Esophagus muscularis mucosa (tissue), 3 donors: ENCODE measurements at regions not wholly inside any gene's neighbourhood (a gene's known extent, or its start where the extent isn't known, plus 50 kb on each side); places are given as distances from the start of the nearest gene placed in this dataset.

Experiments used
- POLR2A ChIP-seq: fragments of 450-650 bp; IDR thresholded peaks from one replicate; pipeline ENCODE4 v1.6.1; 2017; ENCODE audit warnings: antibody characterized with exemption, moderate library complexity, mild to moderate bottlenecking, low read depth
- POLR2AphosphoS5 ChIP-seq, 2 donors: sonication (generic); formaldehyde crosslinking; IDR thresholded peaks; one replicate each; pipeline ENCODE4 v1.6.1; 2017; ENCODE audit warnings: antibody characterized with exemption in 2 of 2
- TF ChIP-seq, protein P1 (sequence below), 3 experiments: fragments of 200-600 bp in 2 of 3; fragments of 450-650 bp in 1 of 3; sonication (generic) in 2 of 3; IDR thresholded peaks; one replicate each; pipeline ENCODE4 v1.5.1; 2017 to 2019; ENCODE audit warnings: antibody characterized with exemption in 3 of 3, mild to moderate bottlenecking in 2 of 3, moderate library complexity in 1 of 3

DNA sequence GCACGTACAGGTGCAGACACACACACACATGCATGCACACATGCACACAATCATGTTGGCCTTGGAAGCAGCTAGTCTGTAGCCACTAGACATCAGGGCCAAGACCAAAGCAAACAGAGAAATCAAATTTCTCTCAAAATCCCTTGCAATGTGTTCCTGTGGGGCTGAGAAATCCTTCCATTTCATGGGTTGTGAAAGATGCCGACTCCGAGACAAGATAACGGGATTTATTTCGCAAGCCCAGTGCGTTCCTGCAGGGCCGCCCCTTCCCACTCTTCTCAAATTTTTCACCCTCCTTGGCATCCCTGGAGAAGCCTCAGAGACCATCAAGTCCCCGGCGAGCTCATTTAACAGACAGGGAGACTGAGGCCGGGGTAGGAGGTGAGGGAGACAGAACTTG is 366.7 kb downstream of the MN1 start:
- no peak for TF ChIP-seq POLR2A
- TF ChIP-seq, protein P1, sequence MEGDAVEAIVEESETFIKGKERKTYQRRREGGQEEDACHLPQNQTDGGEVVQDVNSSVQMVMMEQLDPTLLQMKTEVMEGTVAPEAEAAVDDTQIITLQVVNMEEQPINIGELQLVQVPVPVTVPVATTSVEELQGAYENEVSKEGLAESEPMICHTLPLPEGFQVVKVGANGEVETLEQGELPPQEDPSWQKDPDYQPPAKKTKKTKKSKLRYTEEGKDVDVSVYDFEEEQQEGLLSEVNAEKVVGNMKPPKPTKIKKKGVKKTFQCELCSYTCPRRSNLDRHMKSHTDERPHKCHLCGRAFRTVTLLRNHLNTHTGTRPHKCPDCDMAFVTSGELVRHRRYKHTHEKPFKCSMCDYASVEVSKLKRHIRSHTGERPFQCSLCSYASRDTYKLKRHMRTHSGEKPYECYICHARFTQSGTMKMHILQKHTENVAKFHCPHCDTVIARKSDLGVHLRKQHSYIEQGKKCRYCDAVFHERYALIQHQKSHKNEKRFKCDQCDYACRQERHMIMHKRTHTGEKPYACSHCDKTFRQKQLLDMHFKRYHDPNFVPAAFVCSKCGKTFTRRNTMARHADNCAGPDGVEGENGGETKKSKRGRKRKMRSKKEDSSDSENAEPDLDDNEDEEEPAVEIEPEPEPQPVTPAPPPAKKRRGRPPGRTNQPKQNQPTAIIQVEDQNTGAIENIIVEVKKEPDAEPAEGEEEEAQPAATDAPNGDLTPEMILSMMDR (IDR thresholded peaks at IDR 0.05) = no peak
- TF ChIP-seq POLR2AphosphoS5 (IDR thresholded peaks at IDR 0.05) = no peak
